ENCODE measurements at regions not wholly inside any gene's neighbourhood (a gene's known extent, or its start where the extent isn't known, plus 50 kb on each side); places are given as distances from the start of the nearest gene placed in this dataset.

DNA sequence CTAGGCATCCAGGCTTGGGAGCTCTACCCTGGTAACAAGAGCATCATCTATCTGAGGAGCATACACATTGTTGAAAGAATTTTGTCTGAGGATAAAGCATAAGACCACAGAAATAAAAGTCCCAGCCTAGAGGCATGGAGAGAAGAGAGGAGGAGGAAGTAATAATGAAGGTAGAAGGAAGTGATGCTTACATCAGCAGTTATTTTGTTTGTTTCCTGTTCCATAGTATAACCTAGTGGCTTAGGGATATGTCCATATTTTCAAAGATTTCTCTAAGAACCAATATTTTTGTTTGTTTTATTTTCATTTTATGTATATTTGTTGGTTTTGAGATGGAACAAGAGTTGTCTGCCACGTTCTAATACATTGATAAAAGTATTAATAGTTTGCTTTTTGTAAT, 407.4 kb upstream of the SETBP1 start:
- ChIA-PET POLR2A (no interaction called here), CTCF (no interaction called here)
- DNase-seq (no peak), ATAC-seq (no peak)
- Mint-ChIP-seq H3K36me3 (ENCODE audit: low read depth) (no peaks in the 10 kb centered on the region), H3K9me3 (ENCODE audit: insufficient read depth) (no peaks in the 10 kb centered on the region), H3K27ac (no peak overlapping the region), H3K27me3 (ENCODE audit: low read depth) (no peaks in the 10 kb centered on the region), H3K4me1 (ENCODE audit: low read depth) (no peaks in the 10 kb centered on the region), H3K4me3 (no peak overlapping the region)

DNA sequence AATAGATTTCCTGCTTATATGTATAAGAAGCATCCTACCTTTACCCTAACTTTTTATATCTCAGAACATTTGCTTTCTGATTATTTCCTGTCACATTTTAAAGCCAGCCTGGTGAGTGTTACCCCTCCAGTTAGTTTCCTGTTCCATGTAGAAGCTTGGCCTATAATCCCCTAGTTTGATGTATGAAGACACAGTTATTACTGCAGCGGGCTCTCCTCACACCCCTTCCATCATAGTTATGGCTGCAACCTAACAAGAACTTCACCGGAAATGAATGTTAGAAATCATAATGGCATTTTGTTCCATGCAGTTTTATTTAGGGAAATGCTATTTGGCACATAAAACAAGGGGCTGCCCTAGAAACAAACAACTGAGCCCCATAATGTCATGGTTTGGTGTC, 400.2 kb upstream of the SETBP1 start:
- H3K27me3 Mint-ChIP-seq (ENCODE audit: low read depth) = no peaks in the 10 kb centered on the region
- no peaks in the 10 kb centered on the region for H3K36me3 Mint-ChIP-seq (ENCODE audit: low read depth)
- H3K9me3 Mint-ChIP-seq (ENCODE audit: insufficient read depth) = no peaks in the 10 kb centered on the region
- no peak overlapping the region for H3K27ac Mint-ChIP-seq
- H3K4me1 Mint-ChIP-seq (ENCODE audit: low read depth) = no peaks in the 10 kb centered on the region
- POLR2A ChIA-PET = no interaction called here
- ATAC-seq = no peak
- H3K4me3 Mint-ChIP-seq = no peak overlapping the region
- DNase-seq = no peak
- CTCF ChIA-PET = no interaction called here

DNA sequence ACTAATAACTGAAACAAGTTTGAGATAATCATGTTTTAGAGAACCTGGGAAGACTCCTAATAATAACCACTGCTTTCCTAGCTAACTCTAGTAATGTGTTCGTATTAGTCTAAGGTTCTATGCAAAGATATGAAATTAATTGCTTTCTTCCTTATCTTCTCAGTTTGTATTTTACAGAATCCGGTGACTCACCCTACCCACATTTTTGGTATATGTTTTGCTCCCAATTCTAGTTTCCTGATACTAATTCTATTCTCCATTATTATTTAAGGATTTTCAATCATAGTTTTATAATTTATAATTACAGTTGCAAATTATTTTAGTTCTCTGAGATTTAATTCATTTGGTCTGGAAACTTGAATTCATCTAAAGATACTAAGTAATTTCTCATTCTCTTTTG, 394.6 kb upstream of the SETBP1 start:
- H3K9me3 Mint-ChIP-seq (ENCODE audit: insufficient read depth) = no peaks in the 10 kb centered on the region
- no peaks in the 10 kb centered on the region for H3K4me1 Mint-ChIP-seq (ENCODE audit: low read depth)
- DNase-seq (no peak), ATAC-seq (no peak)
- ChIA-PET POLR2A (no interaction called here), CTCF (no interaction called here)
- no peaks in the 10 kb centered on the region for H3K36me3 Mint-ChIP-seq (ENCODE audit: low read depth)
- no peak overlapping the region for H3K27ac Mint-ChIP-seq
- H3K27me3 Mint-ChIP-seq (ENCODE audit: low read depth) = no peaks in the 10 kb centered on the region
- H3K4me3 Mint-ChIP-seq = no peak overlapping the region

DNA sequence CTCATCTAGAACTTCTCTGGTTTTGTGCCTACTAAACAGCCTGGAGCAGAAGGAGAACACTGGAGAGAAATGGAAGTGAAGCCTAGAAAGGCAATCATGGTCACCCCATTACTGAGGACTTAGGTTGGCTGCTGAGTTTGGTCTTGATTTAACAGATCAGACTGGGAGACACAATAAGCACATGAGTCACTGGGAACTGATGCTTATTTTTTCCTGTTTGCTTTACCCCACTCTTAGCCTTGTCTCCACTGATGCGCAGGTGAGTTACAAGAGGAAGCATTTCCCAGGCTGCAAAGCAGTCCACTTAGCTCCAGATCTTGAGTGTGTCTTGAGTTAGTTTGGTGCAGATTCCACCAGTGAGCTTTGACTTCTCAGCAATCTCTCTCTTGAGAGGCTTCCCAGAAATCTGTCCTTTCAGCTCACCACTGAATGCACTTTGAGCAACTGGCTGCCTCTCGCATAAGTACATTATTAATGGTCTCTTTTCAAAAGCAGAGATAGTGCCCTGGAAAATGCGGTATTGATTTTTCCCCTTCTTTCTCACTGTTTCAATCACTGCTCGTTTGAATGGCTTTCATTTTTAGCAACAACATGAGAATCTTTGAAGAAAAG, 390.2 kb upstream of the SETBP1 start:
- ATAC-seq (no peak), DNase-seq (no peak)
- no peaks in the 10 kb centered on the region for H3K4me1 Mint-ChIP-seq (ENCODE audit: low read depth)
- POLR2A ChIA-PET = no interaction called here
- H3K4me3 Mint-ChIP-seq = no peak overlapping the region
- no peaks in the 10 kb centered on the region for H3K27me3 Mint-ChIP-seq (ENCODE audit: low read depth)
- H3K27ac Mint-ChIP-seq = no peak overlapping the region
- H3K9me3 Mint-ChIP-seq (ENCODE audit: insufficient read depth) = no peaks in the 10 kb centered on the region
- CTCF ChIA-PET = no interaction called here
- no peaks in the 10 kb centered on the region for H3K36me3 Mint-ChIP-seq (ENCODE audit: low read depth)

DNA sequence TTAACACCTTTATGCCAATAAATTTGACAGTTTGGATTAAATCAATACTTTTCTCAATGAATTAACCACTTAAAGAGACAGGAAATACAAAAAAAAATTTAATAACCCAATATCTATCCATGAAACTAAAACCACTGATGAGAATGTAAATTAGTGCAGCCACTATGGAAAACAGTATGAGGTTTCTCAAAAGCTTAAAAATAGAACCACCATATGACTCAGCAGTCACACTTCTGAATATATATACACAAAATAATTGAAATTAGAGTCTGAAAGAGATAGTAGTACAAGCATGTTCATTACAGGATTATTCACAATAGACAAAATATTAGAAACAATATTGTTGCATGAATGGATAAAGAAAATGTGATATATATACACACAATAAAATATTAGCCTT, 382.1 kb upstream of the SETBP1 start:
- no peak overlapping the region for H3K4me3 Mint-ChIP-seq
- no peak for ATAC-seq
- CTCF ChIA-PET = no interaction called here
- DNase-seq = no peak
- H3K36me3 Mint-ChIP-seq (ENCODE audit: low read depth) = no peaks in the 10 kb centered on the region
- H3K27ac Mint-ChIP-seq = no peak overlapping the region
- no peaks in the 10 kb centered on the region for H3K4me1 Mint-ChIP-seq (ENCODE audit: low read depth)
- no peaks in the 10 kb centered on the region for H3K27me3 Mint-ChIP-seq (ENCODE audit: low read depth)
- POLR2A ChIA-PET = no interaction called here
- no peaks in the 10 kb centered on the region for H3K9me3 Mint-ChIP-seq (ENCODE audit: insufficient read depth)

DNA sequence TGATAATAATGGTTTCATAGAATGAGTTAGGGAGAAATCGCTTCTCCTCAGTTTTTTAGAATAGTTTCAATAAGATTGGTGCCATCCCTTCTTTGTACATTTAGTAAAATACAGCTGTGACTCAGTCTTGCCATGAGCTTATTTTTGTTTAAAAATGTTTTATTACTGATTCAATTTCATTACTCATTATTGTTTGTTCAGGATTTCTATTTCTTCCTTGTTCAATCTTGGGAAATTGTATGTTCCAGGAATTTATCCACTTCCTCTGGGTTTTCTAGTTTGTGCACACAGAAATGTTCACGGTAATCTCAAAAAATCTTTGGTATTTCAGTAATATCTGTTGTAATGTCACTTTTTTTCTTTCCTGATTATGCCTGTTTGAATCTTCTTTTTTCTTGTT, 371.5 kb upstream of the SETBP1 start:
- POLR2A ChIA-PET = no interaction called here
- Mint-ChIP-seq H3K4me1 (ENCODE audit: low read depth) (no peaks in the 10 kb centered on the region), H3K27ac (no peak overlapping the region), H3K4me3 (no peak overlapping the region), H3K27me3 (ENCODE audit: low read depth) (no peaks in the 10 kb centered on the region), H3K9me3 (ENCODE audit: insufficient read depth) (no peaks in the 10 kb centered on the region), H3K36me3 (ENCODE audit: low read depth) (no peaks in the 10 kb centered on the region)
- no peak for ATAC-seq
- CTCF ChIA-PET = no interaction called here
- no peak for DNase-seq

DNA sequence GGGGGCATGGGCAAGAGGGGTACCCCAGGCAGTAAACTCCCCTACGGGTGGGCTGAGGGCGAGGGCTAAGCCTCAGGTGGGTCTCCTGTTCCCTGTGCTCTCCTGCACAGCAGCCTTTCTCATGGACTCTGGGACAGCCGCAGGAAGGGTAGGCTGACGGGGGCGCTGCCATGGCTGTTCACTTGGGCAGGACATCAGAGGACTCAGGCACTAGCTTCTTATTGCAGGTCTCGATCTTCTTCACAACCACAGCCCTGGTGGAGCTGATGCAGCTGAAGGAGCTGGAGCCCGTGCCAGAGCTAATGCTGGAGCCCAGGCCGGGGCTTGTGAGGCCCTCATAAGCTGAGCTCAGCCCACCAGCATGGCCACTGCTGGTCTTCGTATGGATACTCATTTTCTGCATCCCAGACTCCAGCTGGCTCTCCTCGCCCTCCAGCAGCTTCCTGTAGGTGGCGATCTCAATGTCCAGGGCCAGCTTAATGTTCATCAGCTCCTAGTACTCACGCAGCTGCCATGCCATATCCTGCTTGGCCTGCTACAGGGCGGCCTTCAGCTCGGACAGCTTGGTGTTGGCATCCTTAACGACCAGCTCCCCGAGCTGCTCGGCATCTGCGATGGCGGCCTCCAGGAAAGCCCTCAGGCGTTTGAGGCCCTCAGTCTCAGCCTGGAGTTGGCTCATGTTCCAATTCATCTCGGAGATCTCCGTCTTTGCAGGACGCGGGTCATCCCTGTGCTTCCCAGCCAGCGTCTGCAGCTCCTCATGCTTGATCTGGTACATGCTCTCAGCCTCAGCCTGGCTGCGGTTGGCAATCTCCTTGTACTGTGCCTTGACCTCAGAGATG, 359.8 kb upstream of the SETBP1 start:
- POLR2A ChIA-PET = no interaction called here

DNA sequence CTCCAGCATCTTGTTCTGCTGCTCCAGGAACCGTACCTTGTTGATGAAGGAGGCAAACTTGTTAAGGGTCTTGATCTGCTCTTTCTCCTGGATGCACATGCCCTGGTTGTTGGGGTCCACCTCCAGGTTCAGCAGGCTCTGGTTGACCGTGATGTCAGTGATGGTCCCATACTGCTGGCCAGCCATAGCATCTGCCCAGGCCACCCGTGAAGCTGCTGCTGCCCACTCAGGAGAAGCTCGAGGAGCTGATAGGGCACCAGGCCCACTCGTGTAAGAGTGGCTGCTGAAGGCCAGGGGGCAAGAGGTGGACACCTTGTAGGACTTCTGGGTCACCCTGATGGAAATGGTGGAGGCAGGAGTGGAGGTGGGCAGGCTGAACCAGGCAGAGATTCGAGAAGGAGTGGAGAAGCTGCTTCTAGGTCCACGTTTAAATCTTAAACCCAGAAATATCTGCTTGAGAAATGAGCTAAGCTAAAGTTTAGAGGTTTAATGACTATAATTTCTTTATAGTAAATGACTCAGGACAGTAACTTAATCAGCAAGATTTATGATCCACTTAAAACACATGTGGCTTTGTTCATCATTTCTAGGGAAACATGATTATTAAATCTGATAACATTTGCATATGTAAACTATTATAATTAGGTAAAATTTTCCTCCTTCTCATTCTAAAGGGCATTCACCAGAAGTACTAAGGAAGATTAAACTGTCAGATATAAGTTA, 358.7 kb upstream of the SETBP1 start:
- DNase-seq = no peak
- H3K27me3 Mint-ChIP-seq (ENCODE audit: low read depth) = no peaks in the 10 kb centered on the region
- H3K9me3 Mint-ChIP-seq (ENCODE audit: insufficient read depth) = no peaks in the 10 kb centered on the region
- ATAC-seq = no peak
- ChIA-PET POLR2A (no interaction called here), CTCF (no interaction called here)
- H3K27ac Mint-ChIP-seq = no peak overlapping the region
- H3K36me3 Mint-ChIP-seq (ENCODE audit: low read depth) = no peaks in the 10 kb centered on the region
- no peak overlapping the region for H3K4me3 Mint-ChIP-seq
- no peaks in the 10 kb centered on the region for H3K4me1 Mint-ChIP-seq (ENCODE audit: low read depth)

More for the DNA sequence above, 359.8 kb upstream of the SETBP1 start:
- CTCF ChIA-PET = no interaction called here
- Mint-ChIP-seq H3K4me3 (no peak overlapping the region), H3K36me3 (ENCODE audit: low read depth) (no peaks in the 10 kb centered on the region), H3K27ac (no peak overlapping the region), H3K4me1 (ENCODE audit: low read depth) (no peaks in the 10 kb centered on the region), H3K9me3 (ENCODE audit: insufficient read depth) (no peaks in the 10 kb centered on the region), H3K27me3 (ENCODE audit: low read depth) (no peaks in the 10 kb centered on the region)
- no peak for DNase-seq
- ATAC-seq = no peak

DNA sequence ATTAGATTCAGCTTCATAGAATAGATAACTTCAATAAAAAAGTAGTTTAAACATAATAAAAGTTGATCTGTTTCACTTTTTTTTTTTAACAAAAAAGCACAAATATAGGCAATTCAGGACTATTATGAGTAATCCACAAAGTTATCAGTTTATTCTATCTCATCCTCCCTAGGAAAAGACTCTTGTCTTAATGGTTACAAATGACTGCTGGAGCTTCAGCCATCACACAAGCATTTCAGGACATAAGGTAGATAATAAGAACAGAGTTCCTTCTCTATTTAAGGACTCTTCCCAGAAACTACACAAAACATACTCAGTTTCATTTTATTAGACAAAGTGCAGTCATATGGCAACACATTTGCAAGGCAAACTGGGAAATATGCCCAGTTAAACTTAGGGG, 357.6 kb upstream of the SETBP1 start:
- Mint-ChIP-seq H3K4me1 (ENCODE audit: low read depth) (no peaks in the 10 kb centered on the region), H3K9me3 (ENCODE audit: insufficient read depth) (no peaks in the 10 kb centered on the region), H3K27me3 (ENCODE audit: low read depth) (no peaks in the 10 kb centered on the region), H3K36me3 (ENCODE audit: low read depth) (no peaks in the 10 kb centered on the region), H3K4me3 (no peak overlapping the region), H3K27ac (no peak overlapping the region)
- ChIA-PET POLR2A (no interaction called here), CTCF (no interaction called here)
- DNase-seq = no peak
- no peak for ATAC-seq

DNA sequence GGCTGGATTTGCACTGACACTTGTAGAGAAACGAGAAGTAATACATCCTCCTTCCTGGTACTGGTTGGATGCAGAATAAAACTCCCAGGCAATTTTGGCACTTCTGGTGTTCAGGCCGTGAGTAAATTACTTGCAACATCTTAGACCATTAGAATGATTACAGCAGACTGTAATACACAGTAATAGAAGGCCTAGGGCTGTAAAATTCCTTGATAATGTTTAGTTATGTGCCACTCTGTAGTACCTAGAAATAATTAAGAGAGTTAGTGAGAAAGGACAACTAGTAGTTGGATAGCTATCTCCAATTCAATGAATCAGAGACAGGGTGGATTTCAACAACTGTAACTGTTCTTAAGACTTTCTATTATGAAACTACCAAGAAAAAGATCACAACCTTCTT, 356.3 kb upstream of the SETBP1 start:
- no peaks in the 10 kb centered on the region for H3K36me3 Mint-ChIP-seq (ENCODE audit: low read depth)
- CTCF ChIA-PET = no interaction called here
- H3K9me3 Mint-ChIP-seq (ENCODE audit: insufficient read depth) = no peaks in the 10 kb centered on the region
- POLR2A ChIA-PET = no interaction called here
- ATAC-seq = no peak
- no peak overlapping the region for H3K27ac Mint-ChIP-seq
- H3K4me1 Mint-ChIP-seq (ENCODE audit: low read depth) = no peaks in the 10 kb centered on the region
- DNase-seq = no peak
- no peak overlapping the region for H3K4me3 Mint-ChIP-seq
- no peaks in the 10 kb centered on the region for H3K27me3 Mint-ChIP-seq (ENCODE audit: low read depth)

DNA sequence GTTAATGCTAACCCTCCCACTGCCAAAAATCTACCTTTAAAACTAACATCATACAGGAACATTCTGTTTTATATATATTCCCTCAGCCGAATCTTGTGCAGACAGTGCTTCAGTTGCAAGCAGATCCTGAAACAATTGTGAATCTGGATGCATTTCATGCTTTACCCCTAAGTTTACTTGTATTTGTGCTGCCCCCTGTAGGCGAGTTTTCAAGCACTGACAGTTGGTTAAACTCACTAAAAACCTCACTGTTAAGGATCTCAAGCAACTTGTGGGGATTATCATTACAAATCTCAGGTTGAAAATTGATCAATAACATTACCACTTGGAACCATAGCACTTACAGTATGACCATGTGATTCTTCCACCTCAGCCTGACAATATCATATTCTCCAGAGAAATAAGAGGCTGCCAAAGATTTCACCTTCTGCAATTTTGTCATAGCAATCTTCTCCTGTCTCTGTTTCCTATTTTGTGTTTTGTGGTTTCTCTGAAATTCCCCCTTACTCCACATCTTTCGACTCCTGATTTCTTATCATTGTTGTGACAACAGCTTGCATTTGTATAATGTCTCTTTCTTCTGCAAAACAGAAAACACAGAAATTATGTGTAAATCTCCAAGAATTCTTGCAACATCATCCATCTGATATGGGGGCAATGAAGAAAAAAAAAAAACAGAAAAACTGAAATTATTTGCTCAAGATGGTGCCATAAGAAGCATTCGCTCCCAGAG, 354.6 kb upstream of the SETBP1 start:
- Mint-ChIP-seq H3K4me3 (no peak overlapping the region), H3K36me3 (ENCODE audit: low read depth) (no peaks in the 10 kb centered on the region)
- DNase-seq = peak; percentile 44

More for the DNA sequence above, 354.6 kb upstream of the SETBP1 start:
- POLR2A ChIA-PET = no interaction called here
- H3K27me3 Mint-ChIP-seq (ENCODE audit: low read depth) = no peaks in the 10 kb centered on the region
- H3K9me3 Mint-ChIP-seq (ENCODE audit: insufficient read depth) = no peaks in the 10 kb centered on the region
- no peak for ATAC-seq
- no peak overlapping the region for H3K27ac Mint-ChIP-seq
- no peaks in the 10 kb centered on the region for H3K4me1 Mint-ChIP-seq (ENCODE audit: low read depth)
- CTCF ChIA-PET = no interaction called here
